ENCODE measurements at regions not wholly inside any gene's neighbourhood (a gene's known extent, or its start where the extent isn't known, plus 50 kb on each side); places are given as distances from the start of the nearest gene placed in this dataset.

DNA sequence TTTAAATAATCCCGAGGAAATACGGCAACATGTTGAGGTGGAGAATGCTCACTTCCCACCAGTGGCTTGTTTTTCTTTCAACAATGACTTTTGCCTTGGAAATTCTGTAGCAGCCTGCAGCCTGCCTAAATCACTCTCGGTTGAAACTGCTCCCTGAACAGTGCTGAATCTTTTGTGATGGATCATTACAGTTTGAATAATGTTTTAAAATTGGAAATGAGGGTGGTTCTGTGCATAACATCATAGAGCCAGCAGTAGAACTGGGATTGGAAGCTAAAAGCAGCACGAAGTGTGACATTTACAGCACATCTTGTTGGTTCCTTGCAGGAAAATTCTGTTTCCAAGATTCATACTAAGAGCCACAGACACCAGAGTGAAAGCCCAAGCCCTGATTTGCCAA lies 74.1 kb upstream of the GPR12 start:
- no peaks in the 10 kb centered on the region for H3K9me3 ChIP-seq (ENCODE audit: control insufficient read depth, low read length)
- no peaks in the 10 kb centered on the region for H3K27me3 ChIP-seq (ENCODE audit: control insufficient read depth, insufficient read depth, low read length, poor library complexity, severe bottlenecking)
- no peak for DNase-seq
- TF ChIP-seq, protein P1, sequence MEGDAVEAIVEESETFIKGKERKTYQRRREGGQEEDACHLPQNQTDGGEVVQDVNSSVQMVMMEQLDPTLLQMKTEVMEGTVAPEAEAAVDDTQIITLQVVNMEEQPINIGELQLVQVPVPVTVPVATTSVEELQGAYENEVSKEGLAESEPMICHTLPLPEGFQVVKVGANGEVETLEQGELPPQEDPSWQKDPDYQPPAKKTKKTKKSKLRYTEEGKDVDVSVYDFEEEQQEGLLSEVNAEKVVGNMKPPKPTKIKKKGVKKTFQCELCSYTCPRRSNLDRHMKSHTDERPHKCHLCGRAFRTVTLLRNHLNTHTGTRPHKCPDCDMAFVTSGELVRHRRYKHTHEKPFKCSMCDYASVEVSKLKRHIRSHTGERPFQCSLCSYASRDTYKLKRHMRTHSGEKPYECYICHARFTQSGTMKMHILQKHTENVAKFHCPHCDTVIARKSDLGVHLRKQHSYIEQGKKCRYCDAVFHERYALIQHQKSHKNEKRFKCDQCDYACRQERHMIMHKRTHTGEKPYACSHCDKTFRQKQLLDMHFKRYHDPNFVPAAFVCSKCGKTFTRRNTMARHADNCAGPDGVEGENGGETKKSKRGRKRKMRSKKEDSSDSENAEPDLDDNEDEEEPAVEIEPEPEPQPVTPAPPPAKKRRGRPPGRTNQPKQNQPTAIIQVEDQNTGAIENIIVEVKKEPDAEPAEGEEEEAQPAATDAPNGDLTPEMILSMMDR (conservative IDR thresholded peaks at IDR 0.05) = no peak
- no peaks in the 10 kb centered on the region for H3K4me1 Mint-ChIP-seq
- no peak overlapping the region for H3K27ac Mint-ChIP-seq
- no peak overlapping the region for H3K27ac ChIP-seq (ENCODE audit: low read depth, low read length)
- H3K27me3 Mint-ChIP-seq (ENCODE audit: insufficient read depth) = peaks cover under 1% of the 10 kb centered on the region
- no peaks in the 10 kb centered on the region for H3K36me3 ChIP-seq (ENCODE audit: control insufficient read depth, insufficient read depth, low read length)
- WGBS, 2 experiments (ENCODE audit: insufficient coverage in 1 of 2, insufficient read length in 1 of 2) = 66 to 68% methylated on average over 3 to 4 of the region's 4 CpGs
- no peak overlapping the region for H3K9ac ChIP-seq (ENCODE audit: extremely low read depth, low read length, poor library complexity, severe bottlenecking)
- H3K4me3 ChIP-seq (ENCODE audit: low read length) = no peak overlapping the region
- H3K4me3 Mint-ChIP-seq = no peak overlapping the region
- H3K36me3 Mint-ChIP-seq (ENCODE audit: low read depth) = no peaks in the 10 kb centered on the region
- peaks cover 2% of the 10 kb centered on the region for H3K9me3 Mint-ChIP-seq
- H3K4me1 ChIP-seq (ENCODE audit: control insufficient read depth, insufficient read depth, low read length) = no peaks in the 10 kb centered on the region

DNA sequence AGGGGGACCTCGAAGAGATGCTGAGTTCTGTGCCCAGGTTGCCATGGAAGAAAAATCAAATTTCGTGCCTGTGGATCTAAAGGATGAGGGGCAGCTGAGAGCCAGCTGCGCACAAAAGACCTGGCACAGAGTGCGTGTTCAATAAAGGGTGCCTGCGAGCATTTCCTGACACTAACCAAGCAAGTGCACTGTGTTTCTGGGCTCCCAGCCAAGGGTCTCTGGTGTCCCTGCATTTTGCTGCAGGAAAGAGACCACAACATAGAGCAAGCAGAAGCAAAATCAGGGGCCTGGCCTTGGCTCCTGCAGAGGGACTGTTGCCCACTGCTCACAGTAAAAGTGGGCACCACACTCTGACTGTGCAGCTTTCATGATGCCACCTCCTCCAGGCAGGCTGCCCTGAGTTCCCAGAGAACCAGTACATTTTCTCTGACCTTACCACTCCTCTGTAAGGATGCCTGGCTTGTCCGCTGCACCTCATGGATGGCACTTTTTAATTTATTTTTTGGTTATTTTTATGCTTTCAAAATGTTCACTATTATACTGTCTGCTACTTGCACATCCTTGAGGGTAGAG lies 70.8 kb upstream of the GPR12 start:
- DNase-seq = no peak
- Mint-ChIP-seq H3K27ac (no peak overlapping the region), H3K4me1 (no peaks in the 10 kb centered on the region), H3K4me3 (no peak overlapping the region), H3K27me3 (ENCODE audit: insufficient read depth) (peaks cover 2% of the 10 kb centered on the region), H3K36me3 (ENCODE audit: low read depth) (no peaks in the 10 kb centered on the region), H3K9me3 (peaks cover 2% of the 10 kb centered on the region)
- H3K4me1 ChIP-seq (ENCODE audit: control insufficient read depth, insufficient read depth, low read length) = no peaks in the 10 kb centered on the region
- H3K9ac ChIP-seq (ENCODE audit: extremely low read depth, low read length, poor library complexity, severe bottlenecking) = no peak overlapping the region
- no peaks in the 10 kb centered on the region for H3K36me3 ChIP-seq (ENCODE audit: control insufficient read depth, insufficient read depth, low read length)
- H3K27me3 ChIP-seq (ENCODE audit: control insufficient read depth, insufficient read depth, low read length, poor library complexity, severe bottlenecking) = no peaks in the 10 kb centered on the region
- H3K27ac ChIP-seq (ENCODE audit: low read depth, low read length) = no peak overlapping the region
- TF ChIP-seq, protein P1 (conservative IDR thresholded peaks at IDR 0.05) = no peak
- H3K4me3 ChIP-seq (ENCODE audit: low read length) = no peak overlapping the region
- no peaks in the 10 kb centered on the region for H3K9me3 ChIP-seq (ENCODE audit: control insufficient read depth, low read length)
- WGBS, 2 experiments (ENCODE audit: insufficient coverage in 1 of 2, insufficient read length in 1 of 2) = 92 to 96% methylated on average over 5 of the region's 6 CpGs

DNA sequence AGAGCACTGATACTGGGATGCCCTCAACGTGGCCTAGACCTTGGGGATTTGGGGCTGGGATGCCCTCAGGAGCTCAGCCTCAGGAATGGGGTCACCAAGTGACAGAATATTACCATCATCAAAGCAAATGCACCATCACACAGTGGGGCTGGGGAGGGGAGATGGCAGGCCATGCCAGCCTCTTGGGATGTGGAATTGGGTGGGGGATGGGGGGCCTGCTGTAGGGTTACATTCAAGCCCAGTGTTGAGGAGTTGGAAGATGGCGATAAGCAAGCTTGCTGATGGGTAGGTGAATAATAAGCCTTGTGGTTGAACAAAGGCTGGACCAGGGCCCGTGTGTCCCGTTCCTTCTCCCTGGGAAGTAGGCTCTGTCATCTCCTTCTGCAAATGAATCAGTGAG lies 69.1 kb upstream of the GPR12 start:
- TF ChIP-seq, protein P1 (conservative IDR thresholded peaks at IDR 0.05) = no peak
- Mint-ChIP-seq H3K27ac (no peak overlapping the region), H3K4me1 (no peaks in the 10 kb centered on the region), H3K9me3 (no peaks in the 10 kb centered on the region), H3K4me3 (no peak overlapping the region), H3K36me3 (ENCODE audit: low read depth) (no peaks in the 10 kb centered on the region), H3K27me3 (ENCODE audit: insufficient read depth) (peaks cover 2% of the 10 kb centered on the region)
- no peaks in the 10 kb centered on the region for H3K27me3 ChIP-seq (ENCODE audit: control insufficient read depth, insufficient read depth, low read length, poor library complexity, severe bottlenecking)
- DNase-seq = no peak
- H3K4me1 ChIP-seq (ENCODE audit: control insufficient read depth, insufficient read depth, low read length) = no peaks in the 10 kb centered on the region
- no peaks in the 10 kb centered on the region for H3K9me3 ChIP-seq (ENCODE audit: control insufficient read depth, low read length)
- no peaks in the 10 kb centered on the region for H3K36me3 ChIP-seq (ENCODE audit: control insufficient read depth, insufficient read depth, low read length)
- 89 to 100% methylated on average over 4 of the region's 4 CpGs for WGBS, 2 experiments (ENCODE audit: insufficient coverage in 1 of 2, insufficient read length in 1 of 2)
- no peak overlapping the region for H3K4me3 ChIP-seq (ENCODE audit: low read length)
- H3K27ac ChIP-seq (ENCODE audit: low read depth, low read length) = no peak overlapping the region
- H3K9ac ChIP-seq (ENCODE audit: extremely low read depth, low read length, poor library complexity, severe bottlenecking) = no peak overlapping the region
